ENCODE measurements at regions not wholly inside any gene's neighbourhood (a gene's known extent, or its start where the extent isn't known, plus 50 kb on each side); places are given as distances from the start of the nearest gene placed in this dataset.
A peak's percentile ranks its signal among the peaks of the same experiment; 100 is the strongest.

GRCh38 chr22:48357961-48358360 lies 1469.7 kb downstream of the BRD1 start:
- Histone ChIP-seq H4K20me1 (peaks cover 0 to 10% (median 0%) of the 10 kb centered on the region in 11 experiments; a peak in 3 of 22 replicates), H3K4me2 (no peak overlapping the region), H3K4me3 (no peak overlapping the region), H3K4me1 (peaks cover 3 to 14% (median 12%) of the 10 kb centered on the region in 10 experiments; a peak in 18 of 20 replicates), H3K27ac (no peak overlapping the region), H3K9ac (no peak overlapping the region), H3K9me3 (replicated peaks in 1 of 11) (no peaks in the 10 kb centered on the region), H3K36me3 (no peaks in the 10 kb centered on the region), H3K27me3 (peaks cover 0 to 3% (median 0%) of the 10 kb centered on the region in 11 experiments; a peak in 2 of 22 replicates)
- no peak for TF ChIP-seq Cebpa-rat (IDR thresholded peaks at IDR 0.05)

GRCh38 chr22:48357196-48357595 lies 1470.5 kb downstream of the BRD1 start:
- H3K9me3 ChIP-seq (replicated peaks in 1 of 11) = no peaks in the 10 kb centered on the region
- peaks cover 0 to 11% (median 0%) of the 10 kb centered on the region in 11 experiments; a peak in 4 of 22 replicates for H3K27me3 ChIP-seq
- H3K27ac ChIP-seq = no peak overlapping the region
- TF ChIP-seq Cebpa-rat (IDR thresholded peaks at IDR 0.05) = no peak
- no peak overlapping the region for H3K4me3 ChIP-seq
- H3K36me3 ChIP-seq = no peaks in the 10 kb centered on the region
- H3K4me1 ChIP-seq = peaks cover 11 to 21% (median 19%) of the 10 kb centered on the region in 10 experiments
- no peak overlapping the region for H3K9ac ChIP-seq
- H4K20me1 ChIP-seq = peaks cover 0 to 18% (median 0%) of the 10 kb centered on the region in 11 experiments; a peak in 3 of 22 replicates
- no peak overlapping the region for H3K4me2 ChIP-seq

- Histone ChIP-seq H3K9ac (no peak overlapping the region), H3K27me3 (peaks cover 0 to 11% (median 0%) of the 10 kb centered on the region in 11 experiments; a peak in 4 of 22 replicates), H4K20me1 (peaks cover 0 to 18% (median 0%) of the 10 kb centered on the region in 11 experiments; a peak in 3 of 22 replicates), H3K4me1 (peaks cover 15 to 26% (median 24%) of the 10 kb centered on the region in 10 experiments), H3K4me2 (no peak overlapping the region), H3K27ac (no peak overlapping the region), H3K4me3 (no peak overlapping the region), H3K9me3 (replicated peaks in 1 of 11) (no peaks in the 10 kb centered on the region), H3K36me3 (no peaks in the 10 kb centered on the region)
- TF ChIP-seq Cebpa-rat (IDR thresholded peaks at IDR 0.05) = no peak
These were observed 1470.9 kb downstream of the BRD1 start for GRCh38 chr22:48356731-48357130.

GRCh38 chr22:48354096-48354495 lies 1473.6 kb downstream of the BRD1 start:
- Histone ChIP-seq H4K20me1 (peaks cover 0 to 18% (median 0%) of the 10 kb centered on the region in 11 experiments; a peak in 3 of 22 replicates), H3K27me3 (peaks cover 0 to 11% (median 0%) of the 10 kb centered on the region in 11 experiments; a peak in 4 of 22 replicates), H3K36me3 (no peaks in the 10 kb centered on the region), H3K4me3 (no peak overlapping the region), H3K4me2 (peak overlapping the region in 5 of 11 experiments; percentile 80 to 95 (median 92); a peak in 8 of 22 replicates), H3K9ac (no peak overlapping the region), H3K4me1 (peaks cover 18 to 43% (median 33%) of the 10 kb centered on the region in 10 experiments), H3K27ac (no peak overlapping the region), H3K9me3 (replicated peaks in 1 of 11) (no peaks in the 10 kb centered on the region)
- TF ChIP-seq Cebpa-rat (IDR thresholded peaks at IDR 0.05) = no peak

GRCh38 chr22:48353116-48353947 lies 1474.3 kb downstream of the BRD1 start:
- Histone ChIP-seq H3K4me2 (peak overlapping the region; percentile 26 to 95 (median 84); a peak in 18 of 22 replicates), H4K20me1 (peaks cover 0 to 18% (median 0%) of the 10 kb centered on the region in 11 experiments; a peak in 3 of 22 replicates), H3K4me3 (no peak overlapping the region), H3K4me1 (peaks cover 18 to 43% (median 33%) of the 10 kb centered on the region in 10 experiments), H3K9ac (0 out of 22 replicates have a peak overlapping the region, but pooled peaks of 1 of the 11 experiments have one; percentile 6), H3K36me3 (no peaks in the 10 kb centered on the region), H3K9me3 (replicated peaks in 1 of 11) (no peaks in the 10 kb centered on the region), H3K27me3 (peaks cover 0 to 11% (median 0%) of the 10 kb centered on the region in 11 experiments; a peak in 4 of 22 replicates), H3K27ac (no peak overlapping the region)
- TF ChIP-seq Cebpa-rat (IDR thresholded peaks at IDR 0.05) = no peak

- H3K9ac ChIP-seq = 0 out of 22 replicates have a peak overlapping the region, but pooled peaks of 1 of the 11 experiments have one; percentile 6
- peak overlapping the region; percentile 49 to 95 (median 84) for H3K4me2 ChIP-seq
- H3K36me3 ChIP-seq = no peaks in the 10 kb centered on the region
- H3K4me3 ChIP-seq = no peak overlapping the region; a peak in 3 of 20 replicates
- H4K20me1 ChIP-seq = peaks cover 0 to 18% (median 0%) of the 10 kb centered on the region in 11 experiments; a peak in 3 of 22 replicates
- H3K9me3 ChIP-seq (replicated peaks in 1 of 11) = no peaks in the 10 kb centered on the region
- H3K4me1 ChIP-seq = peaks cover 18 to 45% (median 33%) of the 10 kb centered on the region in 10 experiments
- H3K27ac ChIP-seq = no peak overlapping the region
- no peak for TF ChIP-seq Cebpa-rat (IDR thresholded peaks at IDR 0.05)
- H3K27me3 ChIP-seq = peaks cover 0 to 11% (median 0%) of the 10 kb centered on the region in 11 experiments; a peak in 4 of 22 replicates
These were observed 1475.4 kb downstream of the BRD1 start for GRCh38 chr22:48352086-48352911.

- H3K9ac ChIP-seq = no peak overlapping the region
- no peak overlapping the region for H3K27ac ChIP-seq
- TF ChIP-seq Cebpa-rat (IDR thresholded peaks at IDR 0.05) = no peak
- H3K4me2 ChIP-seq = peak overlapping the region in 10 of 11 experiments; percentile 49 to 95 (median 85); a peak in 21 of 22 replicates
- H3K36me3 ChIP-seq = no peaks in the 10 kb centered on the region
- H3K9me3 ChIP-seq (replicated peaks in 1 of 11) = no peaks in the 10 kb centered on the region
- peaks cover 0 to 18% (median 0%) of the 10 kb centered on the region in 11 experiments; a peak in 3 of 22 replicates for H4K20me1 ChIP-seq
- peaks cover 18 to 52% (median 34%) of the 10 kb centered on the region in 10 experiments for H3K4me1 ChIP-seq
- H3K4me3 ChIP-seq = no peak overlapping the region; a peak in 2 of 20 replicates
- peaks cover 0 to 11% (median 0%) of the 10 kb centered on the region in 11 experiments; a peak in 4 of 22 replicates for H3K27me3 ChIP-seq
These were observed 1476.1 kb downstream of the BRD1 start for GRCh38 chr22:48351376-48352085.

- Histone ChIP-seq H3K27me3 (peaks cover 0 to 11% (median 0%) of the 10 kb centered on the region in 11 experiments; a peak in 4 of 22 replicates), H3K9ac (no peak overlapping the region), H3K9me3 (replicated peaks in 1 of 11) (no peaks in the 10 kb centered on the region), H3K4me3 (no peak overlapping the region), H3K4me1 (peaks cover 18 to 61% (median 34%) of the 10 kb centered on the region in 10 experiments), H3K27ac (no peak overlapping the region), H4K20me1 (peaks cover 0 to 18% (median 0%) of the 10 kb centered on the region in 11 experiments; a peak in 3 of 22 replicates), H3K4me2 (peak overlapping the region in 3 of 11 experiments; percentile 9 to 93 (median 92); a peak in 2 of 22 replicates), H3K36me3 (no peaks in the 10 kb centered on the region)
- TF ChIP-seq Cebpa-rat (IDR thresholded peaks at IDR 0.05) = no peak
These were observed 1477.2 kb downstream of the BRD1 start for GRCh38 chr22:48350456-48350855.
